Left renal cortex interstitium (tissue), 4 donors: ENCODE measurements at regions not wholly inside any gene's neighbourhood (a gene's known extent, or its start where the extent isn't known, plus 50 kb on each side); places are given as distances from the start of the nearest gene placed in this dataset.

Source experiments
- DNase-seq, 4 donors: peaks; one replicate each; pipeline ENCODE4 v3.0.0-alpha.2; 2013; ENCODE audit warnings: low read depth in 4 of 4, low spot score in 2 of 4, missing footprints in 1 of 4

GRCh38 chr6:79777713-79778579, 146.8 kb downstream of the SH3BGRL2 start:
- peak in 3 of 4 donors; percentile 37 to 51 (median 47) for DNase-seq

GRCh38 chr6:79776076-79776475, 144.9 kb downstream of the SH3BGRL2 start:
- DNase-seq = no peak

GRCh38 chr6:79775222-79775621, 144.1 kb downstream of the SH3BGRL2 start:
- DNase-seq = no peak

GRCh38 chr6:79764747-79765146, 133.6 kb downstream of the SH3BGRL2 start:
- DNase-seq = no peak

- DNase-seq = no peak
Observed at GRCh38 chr6:79763301-79763700, 132.2 kb downstream of the SH3BGRL2 start.

- DNase-seq = no peak
Observed at GRCh38 chr6:79762370-79762769, 131.2 kb downstream of the SH3BGRL2 start.

- DNase-seq = no peak
Observed at GRCh38 chr6:79756496-79756895, 125.4 kb downstream of the SH3BGRL2 start.

- DNase-seq = no peak
Observed at GRCh38 chr6:79755967-79756366, 124.8 kb downstream of the SH3BGRL2 start.
